ENCODE measurements at regions not wholly inside any gene's neighbourhood (a gene's known extent, or its start where the extent isn't known, plus 50 kb on each side); places are given as distances from the start of the nearest gene placed in this dataset.
"Not testable (repeated sequence)": the region's sequence is repeated elsewhere in the genome, so short reads cannot be mapped to it uniquely, and the experiment has no call there.

DNA sequence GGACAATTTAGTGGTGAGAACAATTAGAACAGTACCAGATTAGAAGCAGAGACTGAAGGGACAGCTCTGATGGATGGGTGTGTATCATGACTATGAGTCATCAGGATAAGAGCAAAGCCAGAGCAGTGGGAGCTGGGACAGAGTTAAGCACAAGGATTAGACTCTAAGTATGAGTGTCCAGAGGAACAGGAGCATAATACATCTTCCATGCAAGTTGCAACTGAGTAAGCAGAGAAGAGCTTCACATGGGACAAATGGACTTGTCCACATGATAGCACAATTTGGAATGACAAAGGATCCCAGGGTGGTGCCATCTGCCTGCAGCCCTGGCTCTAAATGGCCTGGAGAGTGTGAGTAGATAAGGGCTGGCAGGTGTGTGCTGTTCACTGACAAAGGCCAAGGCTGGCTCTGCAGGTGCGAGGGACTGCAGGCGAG is 226.4 kb upstream of the CAND1 start:
- peak; percentile 75 to 90 (median 89) for DNase-seq

DNA sequence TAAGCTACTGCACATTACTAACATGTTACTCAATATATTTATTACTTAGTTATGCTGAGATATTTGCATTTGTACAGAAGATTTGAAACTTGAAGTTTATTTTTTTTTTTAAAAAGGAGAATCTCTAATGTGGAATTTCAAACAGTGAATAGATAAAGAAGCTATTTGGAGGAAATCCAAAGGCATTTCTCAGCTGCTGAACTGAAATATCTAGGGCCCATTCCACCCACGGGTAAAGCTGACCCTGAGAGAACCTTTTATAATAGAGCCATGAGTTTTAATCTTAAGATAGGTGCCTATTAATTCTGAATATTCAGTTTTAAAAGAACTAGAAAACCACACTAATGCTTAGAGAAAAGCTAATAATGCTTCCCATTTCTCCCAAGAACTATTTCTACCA is 225.4 kb upstream of the CAND1 start:
- DNase-seq = no peak

DNA sequence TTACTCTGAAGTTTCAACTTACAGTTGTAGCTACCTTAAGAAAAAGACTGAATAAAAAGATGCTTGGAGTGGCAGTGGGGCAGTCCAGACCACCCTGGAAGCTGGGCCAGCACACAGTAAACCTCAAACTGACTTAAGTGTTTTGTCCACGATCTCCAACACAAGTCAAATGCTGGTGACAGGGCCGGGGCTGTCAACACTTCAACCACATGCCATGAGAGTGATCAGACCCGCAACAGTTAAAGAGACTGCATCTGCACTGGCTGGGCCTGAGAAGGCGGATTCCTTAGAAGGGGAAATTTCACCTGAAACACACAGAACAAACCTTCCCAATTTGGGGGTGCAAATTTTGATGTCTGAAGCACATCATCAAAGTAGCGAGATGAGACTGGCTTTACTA is 223.5 kb upstream of the CAND1 start:
- no peak for DNase-seq

DNA sequence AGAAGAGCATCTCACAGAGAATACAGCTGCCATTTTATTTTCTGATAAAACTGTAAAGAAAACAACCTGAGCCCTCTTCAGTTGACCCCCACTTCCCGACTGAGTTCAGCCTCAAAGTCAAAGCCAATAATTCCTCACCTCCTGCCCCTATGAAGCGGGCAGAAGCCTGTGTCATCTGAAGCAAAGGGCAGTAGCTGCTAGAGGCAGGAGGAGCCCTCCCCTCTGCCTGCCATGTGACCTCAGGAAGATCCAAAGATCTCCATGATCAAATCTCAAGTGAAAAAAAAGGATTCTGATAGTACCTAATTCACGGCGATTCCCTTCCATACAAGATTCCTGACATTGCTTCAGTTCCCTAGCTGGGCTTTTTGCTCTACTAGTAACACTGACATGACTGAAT is 223.1 kb upstream of the CAND1 start:
- DNase-seq = no peak

DNA sequence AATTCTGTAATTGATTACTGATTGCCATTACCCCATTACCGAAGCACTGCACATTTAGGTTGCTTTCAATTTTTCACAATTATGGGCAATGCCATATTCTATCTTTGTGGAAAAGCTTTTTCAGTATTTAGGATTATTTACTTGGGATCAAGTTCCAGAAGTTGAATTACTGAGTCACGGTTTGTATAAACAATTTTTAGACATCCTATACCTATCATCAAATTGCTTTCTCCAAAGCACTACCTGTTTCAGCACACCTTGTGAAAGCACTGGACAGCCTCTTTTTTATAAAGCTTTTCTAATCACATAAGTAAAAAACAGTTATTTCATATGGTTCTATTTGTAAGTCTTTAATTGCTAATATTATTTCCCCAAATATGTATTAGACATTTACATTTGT is 221.5 kb upstream of the CAND1 start:
- DNase-seq = no peak

DNA sequence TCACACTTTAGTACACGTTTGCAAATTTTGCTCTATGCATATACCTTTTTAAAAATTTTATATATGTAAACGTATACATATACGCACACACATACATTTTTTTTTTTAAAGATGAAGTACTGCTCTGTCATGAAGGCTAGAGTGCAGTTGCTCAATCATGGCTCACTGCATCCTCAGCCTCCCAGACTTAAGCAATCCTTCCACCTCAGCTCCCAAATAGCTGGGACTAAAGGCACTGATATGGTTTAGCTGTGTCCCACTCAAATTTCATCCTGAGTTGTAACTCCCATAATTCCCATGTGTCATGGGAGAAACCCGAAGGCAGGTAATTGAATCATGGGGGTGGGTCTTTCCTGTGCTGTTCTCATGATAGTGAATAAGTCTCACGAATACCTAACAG is 220.8 kb upstream of the CAND1 start:
- DNase-seq = no peak

DNA sequence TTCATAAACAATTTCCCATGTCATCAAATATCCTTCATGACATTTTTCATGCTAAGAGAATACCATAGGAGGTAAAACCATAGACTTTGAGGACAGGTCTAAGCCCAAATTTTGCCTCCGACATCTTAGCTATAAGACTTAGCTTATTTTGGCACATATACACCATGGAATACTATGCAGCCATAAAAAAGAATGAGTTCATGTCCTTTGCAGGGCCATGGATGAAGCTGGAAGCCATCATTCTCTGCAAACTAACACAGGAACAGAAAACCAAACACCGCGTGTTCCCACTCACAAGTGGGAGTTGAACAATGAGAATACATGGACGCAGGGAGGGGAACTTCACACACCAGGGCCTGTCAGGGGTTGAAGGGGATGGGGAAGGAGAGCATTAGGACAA is 220.0 kb upstream of the CAND1 start:
- DNase-seq = not testable (repeated sequence)

DNA sequence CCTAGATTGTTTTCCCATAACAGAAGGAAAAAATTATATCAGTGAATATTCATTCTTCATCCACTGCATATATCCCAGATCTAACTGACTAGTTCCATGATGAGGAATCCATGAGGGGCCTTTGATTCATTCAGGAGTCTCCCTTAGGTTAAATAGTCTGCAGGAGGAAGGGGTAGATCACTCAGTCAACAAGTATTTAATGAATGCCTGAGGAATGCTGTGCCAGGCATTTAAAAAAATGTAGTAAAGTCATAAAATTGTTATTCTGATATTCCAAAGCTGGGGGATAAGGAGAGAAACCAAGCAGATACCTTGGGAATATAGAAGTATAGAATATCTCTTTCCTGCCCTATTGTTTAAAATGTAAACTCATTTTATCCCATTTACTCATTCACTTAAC is 216.2 kb upstream of the CAND1 start:
- no peak for DNase-seq

DNA sequence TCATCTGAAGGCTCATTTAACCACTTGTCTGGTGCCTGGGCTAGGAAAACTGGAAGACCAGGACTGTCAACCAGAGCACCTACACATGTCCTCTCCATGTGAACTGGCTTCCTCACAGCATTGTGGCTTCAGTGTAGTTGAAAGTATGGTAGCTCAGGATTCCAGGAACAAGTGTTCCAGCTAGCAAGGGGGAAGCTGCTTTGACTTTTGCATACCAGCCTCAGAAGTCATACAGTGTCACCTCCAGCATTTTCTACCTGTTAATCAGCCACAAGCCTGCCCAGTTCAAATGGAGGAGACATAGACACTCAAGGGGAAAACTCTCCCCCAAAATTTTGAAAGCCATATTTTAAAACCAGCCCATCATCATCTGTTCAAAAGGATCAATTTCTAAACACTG is 212.8 kb upstream of the CAND1 start:
- no peak for DNase-seq

DNA sequence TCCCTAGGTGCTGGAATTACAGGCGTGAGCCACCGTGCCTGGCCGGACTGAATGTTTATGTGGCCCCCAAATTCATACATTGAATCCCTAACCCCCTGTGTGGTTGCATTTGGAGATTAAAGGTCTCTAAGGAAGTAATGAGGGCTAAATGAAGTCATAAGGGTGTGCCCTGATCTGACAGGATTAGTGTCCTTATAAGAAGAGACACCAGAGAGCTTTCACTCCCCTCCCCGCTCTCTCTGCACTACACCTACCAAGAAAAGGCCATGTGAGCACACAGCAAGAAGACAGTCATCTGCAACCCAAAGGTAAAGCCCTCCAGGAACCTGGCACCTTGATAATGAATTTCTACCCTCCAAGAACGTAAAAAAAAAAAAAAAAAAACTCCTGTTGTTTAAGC is 212.1 kb upstream of the CAND1 start:
- DNase-seq = no peak

DNA sequence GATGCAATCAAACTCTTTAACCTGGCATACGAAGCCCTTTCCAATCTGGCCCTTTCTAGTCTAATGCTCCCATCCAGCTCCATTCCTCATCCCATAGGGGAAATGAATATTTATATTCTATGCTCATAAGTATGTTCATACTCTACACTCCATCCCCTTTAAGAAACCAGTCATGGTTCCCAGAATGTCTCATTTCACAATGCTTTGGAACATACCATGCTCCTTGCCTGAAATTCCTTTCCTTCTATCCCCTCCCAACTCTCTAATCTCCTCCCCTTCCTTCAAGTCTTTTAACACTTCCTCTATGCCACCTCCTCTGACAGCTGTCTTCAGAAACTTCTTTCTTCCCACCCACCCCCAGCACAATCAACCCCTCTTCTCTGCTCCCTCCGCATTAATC is 207.0 kb upstream of the CAND1 start:
- DNase-seq = no peak

DNA sequence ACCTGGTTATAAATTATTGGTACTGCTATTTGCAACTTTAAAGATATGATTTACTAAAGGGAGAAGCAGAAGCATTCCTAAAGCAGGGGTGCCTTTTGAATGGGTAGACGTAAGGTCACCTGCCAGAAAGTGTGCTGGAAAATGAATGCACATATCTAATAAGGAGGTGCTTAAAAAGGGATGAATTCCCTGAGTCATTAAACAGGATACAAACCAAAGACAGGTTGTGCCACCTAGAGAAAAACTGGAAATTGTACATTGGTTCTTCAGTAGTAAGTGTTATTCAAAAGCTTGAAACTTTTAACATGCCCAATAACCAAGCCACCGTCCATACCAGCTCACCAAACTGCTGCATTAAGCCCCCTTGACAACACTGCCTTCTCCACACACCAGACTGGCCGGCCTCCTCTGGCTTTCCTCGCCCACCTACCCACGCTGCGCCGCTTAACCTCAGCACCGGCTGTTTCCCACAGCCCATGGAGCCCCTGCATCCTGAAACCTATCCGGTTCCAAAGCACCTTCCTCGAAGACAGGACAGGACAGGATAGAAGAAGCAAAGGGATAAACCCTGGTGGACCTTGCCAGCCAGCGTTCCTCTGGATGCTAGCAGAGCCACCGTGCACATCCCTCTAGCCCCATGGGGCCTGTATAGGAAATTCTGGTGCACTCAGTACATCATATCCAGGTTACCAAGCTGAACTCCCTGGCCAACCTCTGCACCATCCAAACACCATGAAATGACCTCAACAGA is 201.5 kb upstream of the CAND1 start:
- DNase-seq = peak in 1 of 3 experiments; percentile 50

DNA sequence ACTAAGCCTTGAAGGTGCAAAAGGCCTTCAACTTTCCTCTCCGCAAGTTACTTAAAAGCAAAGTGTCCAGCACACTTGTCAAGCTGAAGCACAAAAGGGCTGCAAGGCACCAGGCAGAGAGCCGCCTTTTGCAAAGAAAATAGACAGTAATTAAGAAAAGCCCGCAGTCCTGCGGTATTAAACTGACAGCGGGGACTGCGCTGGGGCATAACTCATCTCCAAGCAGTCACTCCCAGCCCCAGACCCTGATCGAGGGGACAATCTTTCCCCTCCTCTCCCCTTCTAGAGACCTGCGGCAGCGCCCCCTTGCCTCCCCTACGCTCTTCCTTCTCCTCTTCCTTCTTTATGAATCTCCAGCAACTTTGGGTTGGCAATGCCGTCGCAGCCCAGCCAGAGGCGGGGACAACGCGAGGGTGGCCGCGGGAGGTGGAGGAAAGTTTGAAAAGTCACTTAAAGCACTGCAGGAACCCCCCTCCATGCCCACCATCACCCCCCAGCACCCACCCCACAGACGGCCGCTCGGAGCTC is 200.9 kb upstream of the CAND1 start:
- peak in 2 of 3 experiments; percentile 67 to 71 for DNase-seq

DNA sequence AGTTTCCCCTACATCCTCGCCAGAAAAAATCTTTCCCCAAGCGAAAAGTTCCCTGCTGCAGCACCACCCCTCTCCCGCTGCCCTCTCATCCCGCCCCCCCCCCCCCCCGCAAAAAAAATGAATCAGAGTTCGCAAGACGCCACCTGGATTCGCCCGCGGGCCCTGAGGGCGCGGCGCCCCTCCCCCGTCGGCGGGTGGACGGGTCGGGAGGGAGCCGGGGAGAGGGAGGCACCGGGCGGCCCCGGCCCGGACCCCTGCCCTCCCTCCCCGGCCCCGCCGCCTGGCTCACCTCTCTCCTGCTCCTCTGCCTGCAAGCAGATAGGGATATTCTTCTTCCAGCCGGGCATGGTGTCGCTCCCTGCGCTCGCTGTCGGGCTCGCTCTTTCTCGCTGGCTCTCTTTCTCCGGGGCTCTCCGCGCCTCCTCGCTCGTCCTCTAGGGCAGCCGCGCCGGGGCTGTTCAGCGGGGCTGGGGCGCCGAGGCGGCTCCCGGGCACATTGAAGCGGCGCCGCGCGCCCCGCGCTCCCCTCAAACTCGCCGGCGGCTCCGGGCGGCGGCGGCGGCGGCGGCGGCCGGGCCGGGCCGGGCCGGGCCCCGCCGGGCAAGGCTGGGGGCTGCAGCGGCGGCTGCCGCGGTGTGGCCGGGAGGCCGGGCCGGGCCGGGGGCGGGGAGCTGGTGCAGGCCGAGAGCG is 200.3 kb upstream of the CAND1 start:
- peak; percentile 11 to 87 (median 84) for DNase-seq

DNA sequence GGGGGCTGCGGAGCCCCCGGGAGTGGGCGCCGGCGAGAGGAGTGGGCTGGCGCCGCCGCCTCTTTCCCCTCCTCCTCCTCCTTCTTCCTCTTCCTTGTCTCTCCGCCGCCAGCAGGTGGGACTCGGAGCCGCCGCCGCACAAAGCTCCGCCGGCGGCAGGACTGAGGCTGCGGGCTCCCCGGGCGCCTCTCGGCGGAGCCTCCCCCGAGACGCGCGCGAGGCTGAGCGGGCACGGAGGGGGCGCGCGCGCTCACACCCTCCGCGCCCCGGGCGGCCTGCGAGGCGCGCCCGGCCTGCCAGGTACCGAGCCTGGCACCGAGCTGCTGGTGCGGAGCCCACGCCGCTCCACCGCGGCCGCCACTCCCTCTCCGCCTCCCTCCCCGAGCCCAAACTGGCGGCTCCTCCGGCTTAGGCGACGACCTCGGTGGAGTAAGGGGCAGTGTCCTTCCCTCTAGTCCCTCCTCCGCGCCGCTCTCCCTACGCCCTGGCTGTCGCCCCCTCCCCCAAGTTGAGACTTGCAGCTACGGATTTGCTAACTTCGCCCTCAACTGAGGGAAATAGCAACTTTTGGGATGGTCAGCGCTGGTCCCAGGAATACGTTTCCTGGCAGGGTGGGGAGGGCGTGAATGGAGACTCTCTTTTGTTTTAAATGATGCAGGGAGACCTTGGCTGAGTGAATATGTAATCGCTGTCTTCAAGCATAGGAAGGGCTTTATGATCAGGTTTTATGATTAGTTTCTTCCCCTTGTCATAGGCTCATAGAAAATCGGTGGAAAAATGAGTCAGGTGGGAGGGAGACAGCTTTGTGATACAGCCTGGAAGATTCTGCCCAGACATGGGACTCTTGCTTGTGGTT is 199.5 kb upstream of the CAND1 start:
- DNase-seq = peak in 2 of 3 experiments; percentile 80 to 87

DNA sequence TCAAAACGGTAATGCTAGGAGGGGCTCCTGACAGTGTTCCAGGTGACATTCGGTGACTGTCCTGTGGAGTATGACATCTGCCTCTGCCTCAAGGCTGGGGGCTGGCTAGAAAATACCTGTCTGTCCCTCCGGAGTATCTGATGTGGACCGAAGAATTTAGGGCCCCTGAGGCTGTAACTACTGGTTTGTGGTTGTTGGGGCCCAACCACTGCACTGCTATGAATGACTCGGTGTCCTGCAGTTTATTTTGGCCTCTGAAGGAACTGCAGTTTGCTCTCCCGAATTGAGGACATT is 198.9 kb upstream of the CAND1 start:
- no peak for DNase-seq

DNA sequence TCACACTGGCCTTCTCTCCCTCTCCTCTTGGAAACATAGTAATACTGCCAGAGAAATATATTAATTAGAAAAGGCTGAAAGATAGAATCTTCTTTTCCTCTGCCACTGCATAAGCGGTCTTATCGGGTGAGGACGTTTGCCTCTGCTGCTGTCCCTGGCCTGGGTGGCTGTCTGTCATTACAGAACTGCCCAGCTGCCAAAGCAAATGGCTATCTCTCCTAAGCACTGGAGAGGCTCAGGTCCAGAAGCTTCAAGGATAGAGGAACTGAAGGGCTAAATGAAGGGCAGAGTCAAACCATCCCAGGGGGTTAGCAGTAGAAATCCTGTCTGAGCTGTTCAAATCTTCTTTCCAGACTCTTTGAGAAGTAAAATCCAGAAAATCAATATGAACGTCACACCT is 198.6 kb upstream of the CAND1 start:
- DNase-seq = no peak

DNA sequence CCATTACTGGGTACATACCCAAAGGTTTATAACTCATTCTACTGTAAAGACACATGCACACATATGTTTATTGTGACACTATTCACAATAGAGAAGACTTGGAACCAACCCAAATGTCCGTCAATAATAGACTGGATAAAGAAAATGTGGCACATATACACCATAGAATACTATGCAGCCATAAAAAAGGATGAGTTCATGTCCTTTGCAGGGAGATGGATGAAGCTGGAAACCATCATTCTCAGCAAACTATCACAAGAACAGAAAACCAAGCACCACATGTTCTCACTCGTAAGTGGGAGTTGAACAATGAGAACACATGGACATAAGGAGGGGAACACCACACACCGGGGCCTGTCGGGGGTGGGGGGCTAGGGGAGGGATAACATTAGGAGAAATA is 196.9 kb upstream of the CAND1 start:
- not testable (repeated sequence) for DNase-seq

DNA sequence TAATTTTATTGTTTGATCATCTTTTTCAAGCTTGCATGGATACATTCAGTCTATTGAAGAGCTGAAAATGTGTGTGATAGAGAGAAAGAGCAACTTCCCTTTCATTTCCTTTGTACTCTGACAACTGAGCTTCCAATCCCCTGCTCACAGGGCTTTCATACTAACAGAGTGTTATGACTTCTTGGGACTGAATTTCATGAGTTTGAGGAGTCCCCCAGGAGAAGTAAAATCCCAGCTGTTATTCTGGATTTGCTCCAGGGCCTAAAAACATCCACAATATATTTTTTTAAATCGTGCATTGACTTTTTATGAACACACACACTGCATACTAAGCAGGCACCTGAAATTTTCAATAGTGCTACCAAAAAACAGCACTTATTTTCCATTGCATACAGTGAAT is 195.8 kb upstream of the CAND1 start:
- no peak for DNase-seq

DNA sequence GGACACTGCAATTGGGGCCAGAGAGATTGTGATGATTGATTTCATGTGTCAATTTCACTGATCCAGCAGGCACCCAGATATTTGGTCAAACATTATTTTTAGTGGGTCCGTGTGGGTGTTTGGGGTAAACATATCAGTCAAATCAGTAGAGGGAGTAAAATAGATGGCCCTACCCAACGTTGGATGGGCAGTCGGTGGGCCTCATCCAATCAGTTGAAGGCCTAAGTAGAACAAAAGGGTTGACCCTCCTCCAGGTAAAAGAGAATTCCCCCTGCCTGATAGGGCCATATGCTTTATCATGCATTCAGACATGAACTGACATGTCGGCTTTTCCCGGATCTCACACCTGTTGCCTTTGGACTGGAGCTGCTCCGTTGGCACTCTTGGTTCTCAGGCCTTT is 195.1 kb upstream of the CAND1 start:
- no peak for DNase-seq

DNA sequence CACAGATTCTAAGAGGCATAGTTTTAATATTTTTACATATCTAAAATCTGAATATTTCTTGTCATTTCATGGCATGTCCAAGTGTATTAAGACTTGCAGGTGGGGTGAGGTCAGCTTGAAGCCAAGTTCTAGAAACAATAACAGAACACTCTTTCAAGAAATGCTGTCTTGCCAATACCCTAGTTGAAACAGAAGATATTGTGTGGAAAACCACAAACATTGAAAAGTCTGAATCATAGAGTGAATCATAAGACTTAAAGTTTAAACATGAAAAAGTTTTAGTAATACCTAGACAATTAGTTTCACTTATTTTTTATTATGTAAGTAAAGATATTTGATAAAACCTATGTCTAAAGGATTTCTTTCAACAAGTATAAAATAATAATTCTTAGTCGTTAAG is 191.5 kb upstream of the CAND1 start:
- DNase-seq = no peak

DNA sequence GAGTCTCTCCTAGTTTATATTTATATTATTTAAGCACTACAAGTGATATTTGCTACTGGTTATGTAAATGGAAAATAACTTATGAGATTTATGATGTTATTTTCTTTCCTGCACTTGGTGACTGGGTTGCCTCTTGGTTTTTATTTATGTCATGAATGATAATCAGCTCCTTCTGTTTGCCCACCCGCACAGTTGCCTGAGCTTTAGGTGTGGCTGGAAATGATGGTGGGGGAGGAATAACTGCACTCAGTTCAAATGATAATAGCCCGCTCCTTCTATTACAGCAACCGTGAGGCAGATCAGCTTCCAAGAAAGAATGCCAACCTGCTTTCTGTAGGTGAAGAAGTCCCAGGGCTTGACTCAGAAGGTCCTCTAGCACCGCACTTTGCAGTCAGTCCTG is 190.2 kb upstream of the CAND1 start:
- no peak for DNase-seq

DNA sequence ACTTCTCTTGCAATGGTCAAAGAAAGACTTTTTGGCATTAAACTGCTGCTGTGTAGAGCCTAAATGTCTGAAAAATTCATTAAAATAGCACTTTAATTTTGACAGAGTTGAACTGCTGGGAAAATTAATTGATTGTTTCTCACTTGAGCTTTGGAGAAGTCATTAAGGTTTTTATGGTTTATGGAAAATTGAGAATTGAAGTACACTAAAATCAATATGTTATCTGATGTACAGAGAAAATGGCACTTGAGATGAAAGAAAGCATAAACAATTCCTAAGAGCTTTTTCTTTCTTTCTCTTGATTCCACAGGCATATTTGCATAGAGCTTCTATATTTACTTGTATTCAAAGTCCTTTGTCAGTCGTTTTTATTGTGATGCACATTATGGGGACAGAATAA is 188.5 kb upstream of the CAND1 start:
- DNase-seq = peak in 2 of 3 experiments; percentile 51 to 87

DNA sequence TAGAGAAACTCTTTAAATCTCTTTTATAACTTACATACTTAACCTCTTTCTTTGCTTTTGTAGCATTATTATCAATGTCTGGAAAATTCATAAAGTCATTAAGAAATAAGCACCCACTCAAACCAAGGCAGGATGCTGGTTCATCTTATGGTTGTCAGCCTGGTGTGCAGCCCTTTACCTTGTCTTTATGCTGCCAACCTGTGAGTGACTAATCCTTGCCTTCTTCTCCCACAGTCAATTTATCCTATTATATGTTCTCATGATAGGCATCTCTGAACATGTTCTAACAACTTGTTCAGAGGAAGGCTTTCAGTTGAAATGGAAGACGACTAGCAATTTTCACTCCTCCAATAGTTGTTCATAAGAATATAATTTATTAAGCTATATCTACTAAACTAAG is 186.9 kb upstream of the CAND1 start:
- DNase-seq = no peak

Data from NCI-H1417 (cell line).